Ishikawa (cell line): ENCODE measurements at regions not wholly inside any gene's neighbourhood (a gene's known extent, or its start where the extent isn't known, plus 50 kb on each side); places are given as distances from the start of the nearest gene placed in this dataset.

ENCODE experiments used
- CEBPB ChIP-seq: IDR thresholded peaks from 2 replicates; pipeline ENCODE4 v1.6.1; 2012
- CREB1 ChIP-seq: IDR thresholded peaks from 2 replicates; pipeline ENCODE4 v1.6.1; 2012; ENCODE audit warnings: low read depth
- NFIC ChIP-seq: IDR thresholded peaks from 2 replicates; pipeline ENCODE4 v1.6.1; 2012
- RAD21 ChIP-seq: IDR thresholded peaks from 2 replicates; pipeline ENCODE4 v1.6.1; 2012; ENCODE audit warnings: low read depth
- TCF12 ChIP-seq: IDR thresholded peaks from 2 replicates; pipeline ENCODE4 v1.6.1; 2012; ENCODE audit warnings: low read depth
- YY1 ChIP-seq: IDR thresholded peaks from 2 replicates; pipeline ENCODE4 v1.6.1; 2012; ENCODE audit warnings: low read depth

GRCh38 chr3:152121270-152121636 is 147.5 kb upstream of the MBNL1 start:
- TF ChIP-seq RAD21 = no peak
- TF ChIP-seq CEBPB = no peak
- TF ChIP-seq NFIC = no peak
- no peak for TF ChIP-seq YY1
- no peak for TF ChIP-seq TCF12
- TF ChIP-seq CREB1 = no peak
